GM12878 (cell line): ENCODE measurements at regions not wholly inside any gene's neighbourhood (a gene's known extent, or its start where the extent isn't known, plus 50 kb on each side); places are given as distances from the start of the nearest gene placed in this dataset.

Experiments used
- ATAC-seq: fragments of 200-7000 bp; cut with Tn5 transposase; 3 replicates; pipeline ENCODE4 v1.9.1; 2020; ENCODE audit warnings: mild to moderate bottlenecking, moderate library complexity
- BruUV-seq: library from RNA; stranded (reverse); fragments of 400-500 nt; replicated peaks from 2 replicates; lab custom pipeline; 2021; lab: Mats Ljungman, UMichigan
- CTCF ChIA-PET: fragments of 300-600 bp; sonication (Branson Sonifier 250); formaldehyde crosslinking; extraction: SDS; loops from one replicate; lab custom pipeline; 2021; ENCODE audit warnings: inconsistent platforms; lab: Yijun Ruan, JAX
- POLR2A ChIA-PET: fragments of 350-600 bp; formaldehyde crosslinking; extraction: SDS; loops from one replicate; lab custom pipeline; 2021; ENCODE audit warnings: inconsistent platforms; lab: Charles Lee
- RAD21 ChIA-PET: fragments of 300-600 bp; sonication (Branson Sonifier 250); formaldehyde crosslinking; loops from one replicate; lab custom pipeline; 2023; ENCODE audit warnings: antibody characterized with exemption; ENCODE audit not compliant: unreplicated experiment; lab: Charles Lee
- SMC1A ChIA-PET: fragments of 300-600 bp; sonication (Branson Sonifier 250); formaldehyde crosslinking; loops from one replicate; lab custom pipeline; 2023; ENCODE audit not compliant: unreplicated experiment, uncharacterized antibody; lab: Charles Lee
- DNase-seq: peaks from one replicate; pipeline ENCODE4 v3.0.0-alpha.2; 2011; ENCODE audit warnings: low read depth, low spot score
- FAIRE-seq: peaks from 3 replicates; lab custom pipeline; 2011; peaks lifted over from hg19 to GRCh38; lab: Jason Lieb, UNC
- H2AFZ ChIP-seq: 2 replicates; pipeline ENCODE4 v1.6.0; 2011; ENCODE audit warnings: low read depth, low read length, control low read depth; ENCODE audit not compliant: control insufficient read depth
- H3K27ac ChIP-seq: 2 replicates; pipeline ENCODE4 v1.5.1; 2011; ENCODE audit warnings: control low read depth; ENCODE audit not compliant: control insufficient read depth, insufficient read depth
- H3K27me3 ChIP-seq, 2 experiments: replicated peaks in 1 of 2; 2 replicates each; pipeline versions ENCODE4 v1.6.0 to v1.6.1; 2011; ENCODE audit warnings: low read length in 1 of 2; ENCODE audit not compliant: control insufficient read depth in 2 of 2, insufficient read depth in 2 of 2
- H3K36me3 ChIP-seq, 2 experiments: 2 replicates each; pipeline ENCODE4 v1.5.1; 2011; ENCODE audit warnings: low read length in 1 of 2; ENCODE audit not compliant: control insufficient read depth in 2 of 2, insufficient read depth in 2 of 2
- H3K4me1 ChIP-seq: 2 replicates; pipeline ENCODE4 v1.6.1; 2011; ENCODE audit warnings: mild to moderate bottlenecking, low read length, moderate library complexity, mixed read lengths; ENCODE audit not compliant: control insufficient read depth, insufficient read depth
- H3K4me2 ChIP-seq: 2 replicates; pipeline ENCODE4 v1.6.0; 2011; ENCODE audit warnings: control low read depth; ENCODE audit not compliant: control insufficient read depth, insufficient read depth
- H3K4me3 ChIP-seq: fragments of 200-600 bp; sonication (generic); 2 replicates; pipeline ENCODE4 v1.5.1; 2016
- H3K79me2 ChIP-seq: 2 replicates; pipeline ENCODE4 v1.6.0; 2011; ENCODE audit warnings: low read length; ENCODE audit not compliant: control insufficient read depth, insufficient read depth
- H3K9ac ChIP-seq: 2 replicates; pipeline ENCODE4 v1.8.0; 2011; ENCODE audit warnings: low read length, control low read depth, mixed read lengths; ENCODE audit not compliant: control insufficient read depth, insufficient read depth
- H3K9me3 ChIP-seq: replicated peaks from 3 replicates; pipeline ENCODE4 v1.5.1; 2011; ENCODE audit warnings: mild to moderate bottlenecking, low read length; ENCODE audit not compliant: control insufficient read depth, insufficient read depth
- H4K20me1 ChIP-seq: 2 replicates; pipeline ENCODE4 v1.6.0; 2011; ENCODE audit not compliant: control insufficient read depth, insufficient read depth
- BHLHE40 ChIP-seq, 2 experiments: fragments of 450-650 bp in 1 of 2; IDR thresholded peaks; 2 replicates each; pipeline ENCODE4 v1.6.1; 2011 to 2017; ENCODE audit warnings: low read depth in 2 of 2, borderline replicate concordance in 1 of 2, improper control_type of control experiment in 1 of 2, low read length in 1 of 2, mild to moderate bottlenecking in 1 of 2
- CHD4 ChIP-seq: fragments of 200-600 bp; sonication (generic); IDR thresholded peaks from 2 replicates; pipeline ENCODE4 v1.6.1; 2016; ENCODE audit warnings: mild to moderate bottlenecking
- CREM ChIP-seq: IDR thresholded peaks from 2 replicates; pipeline ENCODE4 v1.6.1; 2014; ENCODE audit warnings: antibody characterized with exemption, low read depth
- ETV6 ChIP-seq, 2 experiments: fragments of 450-650 bp in 1 of 2; IDR thresholded peaks in 1 of 2; conservative IDR thresholded peaks in 1 of 2; 2 replicates each; pipeline ENCODE4 v1.6.1; 2014; ENCODE audit warnings: antibody characterized with exemption in 1 of 2, borderline replicate concordance in 1 of 2, low read depth in 1 of 2, mild to moderate bottlenecking in 1 of 2, moderate library complexity in 1 of 2
- JUNB ChIP-seq: IDR thresholded peaks from 2 replicates; pipeline ENCODE4 v1.6.1; 2016; ENCODE audit warnings: antibody characterized with exemption, mild to moderate bottlenecking
- NBN ChIP-seq: fragments of 450-650 bp; IDR thresholded peaks from 2 replicates; pipeline ENCODE4 v1.6.1; 2016
- NFYA ChIP-seq: IDR thresholded peaks from 2 replicates; pipeline ENCODE4 v1.6.1; 2011; ENCODE audit warnings: low read depth, mild to moderate bottlenecking, low read length, improper control_type of control experiment, borderline replicate concordance
- NR2C1 ChIP-seq: fragments of 450-650 bp; IDR thresholded peaks from 2 replicates; pipeline ENCODE4 v1.6.1; 2017; ENCODE audit warnings: antibody characterized with exemption, mild to moderate bottlenecking, moderate library complexity
- POLR2A ChIP-seq: IDR thresholded peaks from 2 replicates; pipeline ENCODE4 v1.6.1; 2011; ENCODE audit warnings: low read depth, mild to moderate bottlenecking, low read length
- RBBP5 ChIP-seq: fragments of 200-600 bp; sonication (generic); conservative IDR thresholded peaks from 2 replicates; pipeline ENCODE4 v1.6.1; 2016
- RFX5 ChIP-seq: IDR thresholded peaks from 2 replicates; pipeline ENCODE4 v1.6.1; 2011; ENCODE audit warnings: low read depth, low read length, improper control_type of control experiment
- TCF12 ChIP-seq: IDR thresholded peaks from 2 replicates; pipeline ENCODE4 v1.6.1; 2011; ENCODE audit warnings: low read depth, mild to moderate bottlenecking, low read length
- TCF7 ChIP-seq: IDR thresholded peaks from 2 replicates; pipeline ENCODE4 v1.6.1; 2014; ENCODE audit warnings: antibody characterized with exemption, borderline replicate concordance
- WRNIP1 ChIP-seq: IDR thresholded peaks from 2 replicates; pipeline ENCODE4 v1.6.1; 2011; ENCODE audit warnings: low read depth, low read length, improper control_type of control experiment, borderline replicate concordance
- WGBS: methylation state at CpG from one replicate; pipeline ENCODE4 v1.1.6; 2016; ENCODE audit warnings: low lambda C conversion rate; ENCODE audit not compliant: insufficient replicate concordance, insufficient coverage; ENCODE audit errors: missing lambda C conversion rate; 5-methylcytosine and 5-hydroxymethylcytosine counted together
- in situ Hi-C: fragments of 300-500 bp; cut with MboI; formaldehyde crosslinking; loops from 9 replicates; pipeline ENCODE4 v1.14.3; 2018; ENCODE audit warnings: mixed read lengths
- intact Hi-C: fragments of 100-400 bp; cut with micrococcal nuclease; formaldehyde crosslinking; loops from one replicate; pipeline ENCODE4 v1.14.2; 2022; ENCODE audit not compliant: unreplicated experiment
- TF ChIP-seq, protein P1 (sequence below): IDR thresholded peaks from 2 replicates; pipeline ENCODE4 v1.6.1; 2012; ENCODE audit warnings: low read depth, low read length, improper control_type of control experiment

- Histone ChIP-seq H3K9me3 (no peaks in the 10 kb centered on the region), H3K4me1 (no peaks in the 10 kb centered on the region), H3K4me3 (no peak overlapping the region), H3K9ac (no peak overlapping the region), H3K79me2 (no peaks in the 10 kb centered on the region), H3K27ac (no peak overlapping the region), H3K4me2 (no peak overlapping the region), H4K20me1 (no peaks in the 10 kb centered on the region), H3K36me3 (no peaks in the 10 kb centered on the region), H3K27me3 (no peaks in the 10 kb centered on the region), H2AFZ (no peak overlapping the region)
- intact Hi-C loops (no loop called here), in situ Hi-C loops (no loop called here)
- ChIA-PET SMC1A (interaction anchor here (0.8 to 1.0 kb wide), 2 partner anchors 318 to 320 kb away, joined by 3 to 4 read pairs; no protein-coding TSS in a partner anchor), CTCF (interaction anchor here (0.7 to 1.6 kb wide), 2 partner anchors 11 to 296 kb away, joined by 3 read pairs; no protein-coding TSS in a partner anchor), RAD21 (no interaction called here), POLR2A (no interaction called here)
- DNase-seq (no peak), FAIRE-seq (no peak), ATAC-seq (no peak)
- no TSS peak for BruUV-seq
- TF ChIP-seq NBN (no peak), CHD4 (no peak), CREM (no peak), JUNB (no peak), RFX5 (no peak)
- TF ChIP-seq, protein P1, sequence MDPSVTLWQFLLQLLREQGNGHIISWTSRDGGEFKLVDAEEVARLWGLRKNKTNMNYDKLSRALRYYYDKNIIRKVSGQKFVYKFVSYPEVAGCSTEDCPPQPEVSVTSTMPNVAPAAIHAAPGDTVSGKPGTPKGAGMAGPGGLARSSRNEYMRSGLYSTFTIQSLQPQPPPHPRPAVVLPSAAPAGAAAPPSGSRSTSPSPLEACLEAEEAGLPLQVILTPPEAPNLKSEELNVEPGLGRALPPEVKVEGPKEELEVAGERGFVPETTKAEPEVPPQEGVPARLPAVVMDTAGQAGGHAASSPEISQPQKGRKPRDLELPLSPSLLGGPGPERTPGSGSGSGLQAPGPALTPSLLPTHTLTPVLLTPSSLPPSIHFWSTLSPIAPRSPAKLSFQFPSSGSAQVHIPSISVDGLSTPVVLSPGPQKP, result no peak
- 33% methylated on average over 2 of the region's 2 CpGs for WGBS
Observed at GRCh38 chr2:160674146-160674750, 180.6 kb upstream of the RBMS1 start.

DNA sequence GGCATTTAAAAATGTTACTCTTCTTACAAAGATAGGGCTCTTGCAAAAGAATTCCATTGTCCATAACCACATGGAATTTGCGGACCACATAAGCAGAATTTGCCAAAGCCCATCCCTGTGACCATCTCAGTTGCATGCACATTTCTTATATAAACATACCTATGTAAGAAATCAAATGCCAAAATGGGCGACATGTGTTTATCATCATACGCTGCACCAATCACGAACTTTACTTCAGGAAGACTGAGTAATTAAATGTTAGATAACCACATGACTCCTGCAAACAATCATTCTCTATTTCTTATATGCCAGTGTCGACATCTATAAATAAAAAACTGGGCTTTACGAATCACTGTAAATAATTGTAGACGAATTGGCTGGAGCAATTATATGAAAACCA, 186.1 kb upstream of the RBMS1 start:
- no peak overlapping the region for H2AFZ ChIP-seq
- no TSS peak for BruUV-seq
- FAIRE-seq (no peak), ATAC-seq (no peak), DNase-seq (no peak)
- H3K9ac ChIP-seq, result no peak overlapping the region
- H3K79me2 ChIP-seq, result no peaks in the 10 kb centered on the region
- ChIA-PET SMC1A (no interaction called here), RAD21 (no interaction called here), POLR2A (no interaction called here), CTCF (no interaction called here)
- H3K9me3 ChIP-seq, result no peaks in the 10 kb centered on the region
- no peaks in the 10 kb centered on the region for H3K4me1 ChIP-seq
- no peak overlapping the region for H3K27ac ChIP-seq
- no peaks in the 10 kb centered on the region for H3K36me3 ChIP-seq
- TF ChIP-seq NR2C1, result no peak
- TF ChIP-seq TCF7, result no peak
- TF ChIP-seq BHLHE40 (IDR thresholded peaks at IDR 0.05; ENCODE audit: borderline replicate concordance in 1 of 2, low read depth in 2 of 2, low read length in 1 of 2), result no peak
- TF ChIP-seq ETV6 (conservative IDR thresholded peaks at IDR 0.05 in 1 of 2, IDR thresholded peaks at IDR 0.05 in 1 of 2; ENCODE audit: borderline replicate concordance in 1 of 2, low read depth in 1 of 2), result no peak
- no peak for TF ChIP-seq TCF12
- no peak for TF ChIP-seq POLR2A
- no peak for TF ChIP-seq RBBP5
- TF ChIP-seq WRNIP1, result no peak
- TF ChIP-seq NFYA, result no peak
- no peak overlapping the region for H3K4me3 ChIP-seq
- in situ Hi-C loops (no loop called here), intact Hi-C loops (no loop called here)
- no peaks in the 10 kb centered on the region for H3K27me3 ChIP-seq
- 22% methylated on average over 7 of the region's 7 CpGs for WGBS
- H4K20me1 ChIP-seq, result no peaks in the 10 kb centered on the region
- H3K4me2 ChIP-seq, result no peak overlapping the region
